Activated naive CD8-positive, alpha-beta T cell treated with anti-CD3 and anti-CD28 coated beads, Interleukin-2, amount 50 U/mL, for 16 hours (primary cell): ENCODE measurements at regions not wholly inside any gene's neighbourhood (a gene's known extent, or its start where the extent isn't known, plus 50 kb on each side); places are given as distances from the start of the nearest gene placed in this dataset.
"Not testable (repeated sequence)": the region's sequence is repeated elsewhere in the genome, so short reads cannot be mapped to it uniquely, and the experiment has no call there.

Experiments used
- DNase-seq: peaks from one replicate; pipeline ENCODE4 v3.0.0-alpha.2; 2020; ENCODE audit warnings: low read depth, low spot score

DNA sequence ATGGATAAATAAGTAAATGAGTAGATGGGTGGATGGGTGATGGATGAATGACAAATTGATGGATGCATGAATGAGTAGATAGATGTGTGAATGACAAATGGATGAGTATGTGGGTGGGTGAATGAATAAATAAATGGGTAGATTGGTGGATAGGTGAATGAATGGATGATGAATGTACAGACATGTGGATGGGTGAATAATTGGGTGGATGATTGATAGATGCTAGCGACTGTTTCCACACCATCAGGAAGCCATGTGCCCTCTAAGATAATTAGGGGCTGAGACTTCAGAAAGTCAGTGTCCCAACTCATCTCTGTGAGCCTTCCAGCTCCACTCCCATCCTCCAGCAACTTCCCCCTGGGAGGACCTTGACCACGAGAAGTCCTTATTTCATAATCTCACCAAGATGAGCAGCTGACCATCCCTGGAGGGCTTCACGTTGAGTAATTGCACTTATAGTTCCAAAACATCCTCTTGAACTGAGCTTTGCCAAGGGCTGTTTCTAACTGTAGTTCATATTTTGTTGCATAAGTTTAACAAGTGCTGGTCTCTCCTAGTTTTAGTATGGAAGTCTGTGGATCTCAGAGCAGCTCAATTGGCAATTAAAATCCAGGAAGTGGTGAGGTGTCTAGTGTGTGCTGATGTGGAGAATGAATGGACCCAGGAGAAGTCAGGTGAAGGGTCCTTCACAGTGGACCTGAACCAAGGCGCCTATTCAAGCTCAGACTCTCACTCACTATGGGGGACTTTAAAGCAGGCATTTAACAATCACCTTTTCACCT lies 295.7 kb downstream of the ADGRD1 start:
- no peak for DNase-seq

DNA sequence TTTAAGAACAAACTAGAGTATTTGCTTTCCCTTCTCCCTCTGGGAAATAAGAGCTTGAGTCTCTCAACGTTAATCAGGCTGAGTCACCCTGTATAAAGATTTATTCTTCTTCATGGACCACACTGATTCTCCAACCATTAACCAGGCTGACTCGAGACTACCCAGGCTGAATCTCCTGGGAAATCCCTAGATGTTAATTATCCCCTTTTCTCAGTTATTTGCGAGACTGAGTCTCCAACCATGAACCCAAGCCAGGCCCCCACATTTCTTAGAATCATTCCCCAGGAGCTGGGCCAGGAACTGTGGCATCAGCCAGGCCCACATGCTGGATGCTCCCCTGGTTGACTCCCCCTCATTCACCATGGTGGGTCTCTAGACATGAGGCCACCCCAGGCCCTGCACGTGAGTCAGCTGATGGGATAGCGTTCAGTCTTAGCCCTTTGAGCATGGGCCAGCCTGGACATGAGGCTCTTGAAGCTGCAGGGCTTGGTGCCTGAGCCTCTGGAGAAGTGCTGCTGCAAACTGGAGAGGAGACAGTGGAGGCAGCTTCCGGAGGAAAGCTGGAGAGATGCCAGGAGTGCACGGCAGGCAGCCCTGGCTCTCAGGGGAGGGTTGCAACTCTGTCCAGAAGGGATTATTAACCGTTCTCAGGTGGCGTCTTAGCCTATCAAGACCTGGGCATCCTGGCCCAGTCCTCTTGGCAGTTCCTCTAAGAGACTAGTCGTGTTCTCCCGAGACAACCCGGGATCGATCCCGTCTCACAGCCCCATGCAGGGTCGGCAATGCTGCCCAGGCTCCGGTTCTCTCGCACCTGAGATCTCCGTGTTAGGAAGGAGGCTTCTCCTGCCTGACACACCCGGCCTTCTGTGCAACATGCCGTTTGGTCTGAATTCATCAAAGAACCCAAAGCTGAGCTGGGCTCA lies 296.6 kb downstream of the ADGRD1 start:
- DNase-seq, result no peak

DNA sequence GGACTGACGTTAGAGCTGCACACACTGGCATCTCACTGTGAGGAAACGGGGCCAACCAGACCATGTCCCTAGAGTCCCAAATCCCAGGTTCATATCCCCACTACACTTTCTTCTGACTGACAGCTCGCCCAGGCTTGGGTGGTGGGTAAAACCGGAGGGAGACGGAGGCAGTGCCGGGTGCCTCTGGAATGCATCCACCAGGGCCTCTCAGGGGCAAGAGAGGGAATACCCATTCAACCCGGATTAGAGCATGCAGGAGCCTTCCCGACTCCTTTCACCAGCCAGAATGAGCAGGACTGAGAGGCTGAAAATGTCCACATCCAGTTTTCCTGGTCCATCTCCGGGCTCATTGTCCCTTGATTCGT lies 297.2 kb downstream of the ADGRD1 start:
- DNase-seq, result no peak

DNA sequence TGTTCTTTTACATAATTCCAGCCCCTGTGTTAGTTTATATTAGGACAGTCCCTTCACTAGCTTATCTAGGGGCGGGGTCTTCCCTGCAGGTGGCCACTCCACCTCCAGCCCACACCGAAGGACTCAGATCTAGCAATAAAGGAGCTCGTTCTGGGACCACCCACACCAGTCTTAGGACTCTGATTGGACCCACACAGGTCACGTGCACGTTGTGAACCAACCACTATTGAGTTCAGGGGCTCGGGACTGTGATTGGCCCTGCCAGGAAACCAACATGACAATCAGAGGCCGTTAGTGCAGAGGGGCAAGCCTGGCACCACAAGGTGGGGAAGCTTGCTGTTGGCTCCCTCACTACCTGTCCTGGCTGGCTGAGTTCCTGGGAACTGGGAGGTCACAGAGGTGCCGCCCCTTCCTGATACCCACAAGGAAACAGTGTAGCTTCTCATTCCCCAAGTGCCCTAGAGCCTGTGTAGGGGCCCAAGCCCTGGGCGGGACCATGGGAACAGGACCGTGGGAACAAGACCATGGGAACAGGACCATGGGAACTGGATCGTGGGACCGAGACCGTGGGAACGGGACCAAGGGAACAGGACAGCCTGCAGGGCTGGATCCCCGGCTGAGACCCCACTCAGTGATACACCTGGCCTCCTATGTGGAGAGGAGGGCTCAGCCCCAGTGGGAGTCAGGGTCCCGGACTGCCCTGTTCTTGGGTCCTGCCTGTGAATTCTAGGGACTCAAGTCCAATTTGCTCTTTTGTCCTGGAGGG lies 297.8 kb downstream of the ADGRD1 start:
- DNase-seq, result no peak

DNA sequence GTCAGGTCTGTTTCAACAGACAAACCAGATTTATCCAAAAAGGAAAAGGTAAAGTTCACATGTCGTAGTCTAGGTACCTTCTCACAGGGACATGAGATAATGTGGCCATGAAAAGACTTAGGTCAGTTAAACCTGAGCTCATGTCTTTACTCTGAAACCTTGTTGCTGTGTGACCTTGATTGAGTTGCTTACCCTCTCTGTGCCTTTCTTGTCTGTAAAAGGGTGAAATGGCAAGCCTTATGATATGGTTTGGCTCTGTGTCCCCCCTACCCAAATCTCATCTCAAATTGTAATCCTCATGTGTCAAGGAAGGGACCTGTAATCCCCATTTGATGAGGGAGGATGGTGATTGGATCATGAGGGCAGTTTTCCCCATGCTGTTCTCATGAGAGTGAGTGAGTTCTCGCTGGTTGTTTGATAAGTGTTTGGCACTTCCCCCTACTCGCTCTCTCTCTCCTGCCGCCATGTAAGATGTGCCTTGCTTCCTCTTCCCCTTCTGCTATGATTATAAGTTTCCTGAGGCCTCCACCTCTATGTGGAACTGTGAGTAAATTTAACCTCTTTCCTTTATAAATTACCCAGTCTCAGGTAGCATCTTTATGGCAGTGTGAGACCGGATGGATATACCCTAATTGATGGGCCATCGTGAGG lies 299.8 kb downstream of the ADGRD1 start:
- DNase-seq, result no peak

DNA sequence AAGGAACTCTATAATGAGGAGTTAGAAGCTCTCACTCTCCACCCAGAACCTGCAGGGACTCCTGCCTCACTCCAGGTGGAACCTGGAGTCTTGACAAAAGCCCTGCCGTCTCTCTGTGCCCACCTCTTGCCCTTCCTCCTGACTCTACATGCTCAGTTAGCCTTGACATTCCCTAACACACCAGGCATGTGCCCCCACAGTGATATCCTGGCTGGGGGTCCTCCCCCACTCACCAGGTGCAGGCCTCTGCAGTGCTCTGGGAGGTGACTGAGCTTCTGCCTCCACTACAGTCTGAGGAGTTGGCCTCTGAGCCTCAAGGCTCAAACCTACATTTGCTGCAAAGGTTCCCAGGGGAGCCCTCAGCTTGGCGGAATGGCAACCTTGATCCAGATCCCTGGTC lies 300.7 kb downstream of the ADGRD1 start:
- DNase-seq, result no peak

DNA sequence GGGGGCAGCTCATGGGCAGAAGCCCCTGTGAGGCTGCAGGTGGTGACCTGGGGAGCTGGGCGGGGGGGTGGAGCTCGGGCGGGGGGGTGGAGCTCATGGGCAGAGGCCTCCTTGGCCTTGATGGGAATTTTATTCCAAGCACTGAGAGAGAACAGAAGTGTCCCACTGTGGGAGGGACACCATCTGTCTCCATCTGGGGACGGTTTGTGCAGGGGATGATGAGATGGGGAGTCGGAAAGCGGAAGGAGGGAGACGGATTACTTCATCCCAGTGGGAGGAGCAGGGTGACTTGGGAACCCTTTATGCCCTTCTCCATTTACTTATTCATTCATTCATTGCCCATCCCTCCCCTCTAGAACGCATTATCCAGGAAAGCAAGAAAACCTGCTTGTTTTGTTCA lies 304.7 kb downstream of the ADGRD1 start:
- no peak for DNase-seq

DNA sequence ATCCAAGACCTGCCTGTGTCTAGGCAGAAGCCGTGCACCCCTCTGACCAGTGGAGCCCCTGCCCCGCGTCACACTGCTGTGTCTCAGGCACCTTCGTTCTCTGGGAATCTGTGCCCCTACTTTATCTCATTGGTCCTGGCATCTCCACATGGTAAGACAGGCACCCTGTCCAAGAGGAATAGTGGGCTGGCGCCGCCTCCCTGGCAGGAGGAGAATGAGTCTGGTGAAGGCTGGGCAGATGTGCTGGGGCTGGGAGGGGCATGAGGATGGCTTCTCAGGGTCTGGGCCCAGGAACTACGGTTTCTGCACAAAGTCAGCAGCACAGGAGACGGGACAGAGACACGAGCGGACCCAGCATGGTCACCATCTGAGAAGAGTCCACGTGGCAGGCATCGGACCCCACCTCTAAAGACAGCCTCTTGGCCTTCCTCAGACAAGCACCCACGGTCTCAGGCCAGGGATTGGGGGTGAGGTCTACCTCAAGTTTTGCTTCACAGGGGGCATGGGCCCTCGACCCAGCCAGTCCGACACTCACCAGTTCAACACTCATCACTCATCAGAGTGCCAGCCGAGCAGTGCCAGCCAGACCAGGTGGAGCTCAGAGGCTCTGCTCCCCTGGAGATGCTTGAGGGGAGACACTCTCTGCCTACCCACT lies 306.7 kb downstream of the ADGRD1 start:
- DNase-seq, result no peak

DNA sequence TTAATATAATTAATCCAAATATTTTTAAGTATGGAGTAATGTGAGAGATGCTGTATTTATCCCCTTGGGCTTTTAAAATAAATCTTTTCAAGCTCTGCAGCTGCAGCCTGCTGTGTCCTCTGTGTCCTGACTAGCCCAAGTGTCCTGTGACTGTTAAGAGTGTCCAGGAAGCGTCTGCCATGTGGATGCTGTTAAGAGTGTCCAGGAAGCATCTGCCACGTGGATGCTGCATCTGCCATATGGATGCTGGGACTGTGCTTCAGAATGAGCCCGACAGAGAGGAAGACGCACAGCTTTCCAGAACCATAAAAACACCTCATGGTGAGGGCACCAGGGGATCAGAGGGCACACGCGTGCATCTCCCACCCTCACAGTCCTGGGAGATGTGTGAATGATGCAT lies 307.2 kb downstream of the ADGRD1 start:
- no peak for DNase-seq

DNA sequence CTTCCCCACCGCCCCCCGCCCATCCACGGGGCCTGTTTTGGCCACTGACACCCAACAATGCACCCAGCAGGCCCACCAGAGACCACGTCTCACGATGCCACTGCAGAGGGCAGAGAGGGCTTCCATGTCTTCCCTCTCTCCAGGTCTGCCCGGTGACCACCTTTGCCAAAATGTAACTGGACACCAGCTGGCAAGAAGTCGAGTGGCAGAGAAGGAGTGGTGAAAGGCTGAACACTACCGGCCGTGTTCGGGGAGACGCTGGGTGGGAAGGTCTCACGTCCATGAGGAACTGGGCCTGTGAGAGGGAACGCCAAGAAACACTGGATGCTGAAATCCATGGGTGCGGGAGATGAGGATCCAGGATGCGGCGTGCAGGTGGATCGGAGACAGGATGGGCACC lies 308.2 kb downstream of the ADGRD1 start:
- DNase-seq, result no peak

DNA sequence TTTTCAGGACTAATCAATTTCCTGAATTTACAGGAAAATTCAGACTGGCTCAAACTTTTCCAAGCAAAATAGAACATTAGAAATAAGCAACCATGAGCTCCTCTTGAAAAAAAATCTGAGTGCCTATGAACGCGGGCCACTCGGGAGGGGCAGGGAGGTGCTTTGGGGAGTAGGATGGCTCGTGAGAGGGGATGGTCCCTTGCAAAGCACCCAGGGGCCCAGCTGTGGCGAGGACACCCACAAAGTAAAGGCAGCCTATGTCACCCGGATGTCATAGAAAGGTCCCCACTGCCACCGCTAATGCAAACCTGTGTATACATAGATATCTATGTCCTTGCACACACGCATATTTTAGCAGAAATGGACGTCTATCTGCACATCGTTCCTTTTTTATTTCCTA lies 309.9 kb downstream of the ADGRD1 start:
- no peak for DNase-seq

DNA sequence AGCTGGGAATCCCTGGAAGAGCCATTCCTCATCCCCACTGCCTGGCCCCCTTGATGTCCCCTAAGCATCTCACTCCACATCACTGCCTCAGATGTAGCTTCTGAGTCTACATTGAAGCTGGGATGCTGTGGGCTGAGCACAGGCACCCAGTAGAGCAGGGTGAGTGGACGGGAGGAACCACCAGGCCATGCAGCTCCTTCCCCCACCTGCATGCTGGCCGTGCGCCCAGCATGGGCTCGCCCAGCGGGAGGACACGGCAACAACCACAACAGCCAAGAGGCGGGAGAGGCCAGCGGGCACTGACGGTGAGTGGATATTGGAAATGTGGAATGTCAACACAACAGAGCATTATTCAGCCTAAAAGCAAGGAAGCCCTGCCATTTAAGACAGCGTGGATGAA lies 310.9 kb downstream of the ADGRD1 start:
- DNase-seq, result no peak

DNA sequence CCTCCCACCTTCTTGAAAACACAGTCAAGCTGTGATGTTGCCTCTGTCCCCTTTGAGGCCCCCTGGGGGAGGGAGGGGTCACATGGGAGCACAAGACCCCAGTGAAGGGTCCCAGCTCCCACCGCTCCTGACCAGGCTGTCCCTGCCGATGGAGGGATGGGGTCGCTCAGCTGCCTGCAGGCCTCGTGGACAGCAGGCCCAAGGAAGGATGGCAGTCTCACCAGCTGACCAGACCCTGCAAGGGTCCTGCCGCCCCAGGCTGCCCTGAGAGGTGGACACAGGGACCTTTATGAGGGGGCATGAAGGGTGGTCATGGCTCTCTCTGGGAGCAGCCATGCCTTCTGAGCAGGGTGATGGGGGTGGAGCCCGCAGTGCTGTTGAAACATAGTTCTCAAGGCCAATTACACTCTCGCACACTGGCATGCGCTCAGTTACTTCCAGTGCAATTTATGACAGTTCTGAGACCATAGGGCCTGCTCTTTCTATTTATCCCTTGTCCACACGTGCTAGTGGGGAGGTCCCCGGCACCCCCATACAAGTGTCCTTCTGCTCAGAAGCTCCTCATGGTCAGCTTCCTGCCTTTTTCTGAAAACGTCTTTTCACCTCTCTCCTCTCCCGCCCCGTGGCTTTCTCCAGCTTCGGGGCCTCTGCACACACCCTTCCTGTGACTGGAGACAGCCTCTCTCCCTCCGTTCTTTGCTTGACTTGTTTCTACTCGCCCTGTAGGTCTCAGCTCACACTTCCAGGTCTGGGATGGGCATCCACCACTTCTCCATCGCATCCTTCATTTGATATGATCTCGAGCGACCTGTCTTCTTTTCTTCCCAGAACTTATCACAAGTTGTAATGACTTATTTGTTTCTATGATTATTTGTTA lies 313.1 kb downstream of the ADGRD1 start:
- DNase-seq, result no peak

DNA sequence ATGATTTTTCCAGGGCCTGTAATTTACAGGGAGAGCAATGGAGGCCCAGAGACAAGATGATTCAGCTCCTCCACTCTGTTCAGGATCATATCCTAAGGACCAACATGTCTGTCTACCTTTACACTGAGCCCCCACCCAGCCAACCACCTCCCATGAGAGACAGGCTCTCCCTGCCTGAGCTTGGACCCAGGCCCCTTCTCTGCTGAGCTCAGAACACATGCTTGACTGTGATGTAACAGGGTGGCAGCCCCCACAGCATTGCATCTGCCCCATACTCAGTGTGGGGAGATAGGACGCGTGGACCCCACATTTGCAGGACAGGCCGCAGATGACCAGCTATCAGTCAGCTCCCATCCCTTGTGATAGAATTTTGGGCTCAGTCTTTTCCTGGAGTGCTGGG lies 313.9 kb downstream of the ADGRD1 start:
- DNase-seq, result no peak

DNA sequence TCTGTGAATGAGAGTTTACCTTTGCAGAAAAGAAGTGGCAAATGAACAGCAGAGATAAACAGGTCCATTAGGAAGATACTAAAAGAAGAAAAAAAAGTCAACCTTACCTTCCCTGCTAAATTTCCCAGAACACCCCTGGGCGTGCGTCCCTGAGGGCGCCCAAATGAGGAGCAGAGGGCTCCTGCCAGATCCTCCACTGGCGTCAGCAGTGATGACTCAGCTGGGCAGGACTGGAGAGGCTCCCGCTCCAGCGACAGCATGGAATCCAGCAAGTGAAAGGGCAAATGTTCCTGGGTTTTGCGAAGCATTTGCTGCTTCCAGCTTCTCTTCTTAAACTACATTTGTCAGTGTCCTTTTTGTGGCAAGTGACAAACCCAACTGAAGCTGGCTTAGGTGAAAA lies 314.4 kb downstream of the ADGRD1 start:
- not testable (repeated sequence) for DNase-seq

DNA sequence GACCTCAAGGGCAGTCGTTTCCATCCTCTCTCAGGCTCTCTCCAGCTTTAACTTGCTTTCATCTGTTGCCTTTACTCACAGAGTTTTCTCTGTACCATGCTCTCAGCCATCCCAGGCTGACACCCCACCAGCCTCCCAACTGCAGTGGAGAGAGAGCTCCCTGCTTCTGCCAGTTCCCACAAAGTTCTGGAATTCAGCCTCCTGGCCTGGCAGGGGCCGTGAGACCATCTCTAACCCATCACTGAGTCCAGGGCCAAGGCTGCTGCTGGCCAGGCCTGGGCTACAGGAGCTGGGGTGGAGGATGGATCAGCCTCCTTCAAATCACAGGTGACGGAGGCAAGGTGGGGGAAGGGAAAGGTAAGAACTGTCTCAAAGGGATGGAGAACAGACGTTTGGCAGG lies 314.9 kb downstream of the ADGRD1 start:
- DNase-seq, result not testable (repeated sequence)

DNA sequence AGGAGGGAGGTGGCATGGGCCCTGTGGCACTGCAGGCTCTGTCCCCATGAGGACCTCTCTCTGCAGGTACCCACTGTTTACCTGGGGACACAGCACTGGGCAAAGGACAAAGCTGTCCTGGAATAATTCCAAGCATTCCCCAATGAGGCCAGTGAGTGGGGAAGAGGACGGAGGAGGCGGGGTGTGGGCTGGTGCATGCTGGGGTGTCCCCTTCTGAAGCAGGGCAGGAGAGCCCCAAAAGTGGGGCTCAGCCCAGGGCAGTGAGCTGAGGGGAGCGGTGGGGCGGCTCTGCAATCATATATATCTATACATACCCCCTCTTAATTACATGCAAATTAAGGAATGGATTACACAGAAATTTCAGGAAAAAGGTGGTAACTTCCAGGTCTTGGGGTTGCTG lies 315.8 kb downstream of the ADGRD1 start:
- no peak for DNase-seq

DNA sequence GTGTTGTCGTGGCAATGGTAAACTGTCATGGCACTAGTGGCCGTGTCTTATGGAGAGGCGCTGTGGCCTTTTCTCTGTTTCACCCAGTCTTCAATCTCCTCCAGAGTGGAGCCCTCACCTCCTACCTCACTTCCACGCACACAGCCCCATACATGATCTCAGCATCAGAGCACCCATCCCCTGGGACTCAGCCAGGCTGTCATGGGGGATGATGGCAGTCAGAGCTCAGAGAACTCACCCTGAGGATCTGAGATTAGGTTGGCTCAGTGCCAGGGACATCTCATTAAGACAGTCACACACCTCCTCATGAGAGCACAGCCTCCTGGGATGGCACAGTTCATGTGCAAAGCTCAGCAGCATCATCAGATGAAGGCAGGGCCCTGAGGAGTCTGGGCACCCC lies 316.3 kb downstream of the ADGRD1 start:
- not testable (repeated sequence) for DNase-seq

DNA sequence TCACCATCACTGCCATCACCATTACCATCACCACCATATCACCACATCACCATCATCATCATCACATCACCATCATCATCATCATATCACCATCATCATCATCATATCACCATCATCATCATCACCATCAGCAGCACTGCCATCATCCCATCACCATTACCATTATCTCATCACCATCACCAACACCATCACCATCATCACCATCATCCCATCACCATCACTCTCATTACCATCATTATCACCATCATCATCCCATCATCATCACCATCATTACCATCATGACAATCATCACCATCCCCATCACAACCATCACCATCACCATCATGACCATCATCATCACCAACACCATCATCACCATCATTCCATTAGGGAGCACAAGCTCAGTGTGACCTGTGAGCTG lies 318.0 kb downstream of the ADGRD1 start:
- no peak for DNase-seq

DNA sequence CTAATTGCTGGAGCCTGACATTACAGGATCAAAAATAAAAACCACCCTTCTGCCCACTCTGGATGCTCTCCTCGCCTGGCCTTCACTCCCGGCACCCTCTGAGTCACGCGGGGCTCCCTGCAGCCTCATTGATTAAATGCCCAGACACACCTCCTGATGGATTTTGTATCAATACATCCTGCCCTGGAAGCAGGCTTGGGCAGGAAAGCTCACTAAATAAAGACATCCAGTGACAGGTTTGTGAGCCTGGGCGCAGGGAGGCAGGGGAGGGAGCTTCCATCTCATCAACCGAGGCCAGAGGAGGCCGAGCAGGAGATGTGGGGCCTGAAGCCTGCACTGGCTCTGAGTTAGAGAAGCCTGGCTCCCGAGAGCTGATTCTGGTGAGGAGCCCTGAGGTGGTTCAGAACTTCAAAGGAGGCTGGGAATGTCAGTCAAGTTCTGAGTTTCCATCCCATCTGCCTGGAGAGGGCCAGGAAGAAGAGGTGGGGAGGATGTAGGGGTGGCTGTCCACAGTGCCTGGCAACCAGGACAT lies 318.6 kb downstream of the ADGRD1 start:
- not testable (repeated sequence) for DNase-seq
